B cell (primary cell): ENCODE measurements at regions not wholly inside any gene's neighbourhood (a gene's known extent, or its start where the extent isn't known, plus 50 kb on each side); places are given as distances from the start of the nearest gene placed in this dataset.

Experiments
- CTCF ChIP-seq: fragments of 200-600 bp; IDR thresholded peaks from one replicate; pipeline ENCODE4 v1.8.0; 2022; ENCODE audit warnings: antibody characterized with exemption, mild to moderate bottlenecking
- EZH2 ChIP-seq: IDR thresholded peaks from 2 replicates; pipeline ENCODE4 v1.6.1; 2012; ENCODE audit warnings: borderline replicate concordance, low read depth, mild to moderate bottlenecking, moderate library complexity, low read length; ENCODE audit not compliant: insufficient read depth, poor library complexity, severe bottlenecking

DNA sequence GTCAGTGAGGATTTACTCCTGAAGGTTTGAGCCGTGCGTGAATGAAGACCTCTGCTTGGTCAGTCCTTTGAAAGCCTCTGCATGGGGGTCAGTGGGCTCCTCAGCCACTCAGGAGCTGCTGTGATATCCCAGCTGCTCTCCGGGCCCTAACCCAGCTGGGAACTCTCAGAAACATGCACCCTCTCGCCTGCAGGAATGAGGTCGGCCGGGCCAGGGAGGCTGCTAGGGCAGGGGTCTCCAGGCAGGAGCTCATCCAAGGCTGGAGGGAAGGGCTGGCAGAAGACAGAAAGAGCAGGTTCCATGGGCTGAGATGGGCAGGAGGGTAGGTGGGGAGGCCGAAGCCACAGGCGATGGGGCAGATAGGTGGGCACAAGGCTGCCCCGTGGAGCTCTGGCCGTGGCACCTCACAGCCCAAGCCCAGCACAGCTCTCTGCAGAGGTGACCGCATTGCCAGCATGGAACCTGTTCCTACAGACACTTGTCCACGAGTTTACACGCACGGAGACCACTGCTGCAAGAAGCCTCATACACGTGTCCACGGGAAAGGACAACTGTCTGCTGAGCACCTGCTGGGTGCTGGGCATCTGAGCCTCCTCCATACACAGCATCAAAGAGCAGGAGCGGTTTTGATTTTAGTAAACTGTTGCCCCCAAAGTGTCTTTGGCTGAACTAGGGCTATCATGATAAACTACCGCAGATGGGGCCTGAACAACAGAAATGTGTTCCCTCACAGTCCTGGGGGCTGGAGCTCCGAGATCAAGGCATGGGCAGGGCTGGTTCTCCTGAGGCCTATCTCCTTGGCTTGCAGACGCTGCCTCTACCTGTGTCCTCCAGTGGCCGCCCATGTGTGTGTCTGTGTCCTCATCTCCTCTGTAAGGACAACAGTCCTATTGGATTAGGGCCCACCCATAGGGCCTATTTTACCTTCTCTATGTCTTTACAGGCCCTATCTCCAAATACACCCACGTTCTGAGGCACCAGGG lies 85.2 kb upstream of the ADAMTS2 start:
- no peak for TF ChIP-seq CTCF
- TF ChIP-seq EZH2 = no peak
